KMS-11 (cell line): ENCODE measurements at regions not wholly inside any gene's neighbourhood (a gene's known extent, or its start where the extent isn't known, plus 50 kb on each side); places are given as distances from the start of the nearest gene placed in this dataset.

Experiments
- H2AFZ ChIP-seq: fragments of 200-600 bp; sonication (generic); 2 replicates; pipeline ENCODE4 v1.6.1; 2016; ENCODE audit warnings: antibody characterized with exemption, mixed run types, low read depth
- H3K27ac ChIP-seq: fragments of 200-600 bp; sonication (generic); 2 replicates; pipeline ENCODE4 v1.6.1; 2016; ENCODE audit warnings: mild to moderate bottlenecking, mixed run types
- H3K27me3 ChIP-seq: fragments of 200-600 bp; sonication (generic); 2 replicates; pipeline ENCODE4 v1.6.1; 2017; ENCODE audit warnings: mild to moderate bottlenecking, low read depth, mixed run types, moderate library complexity; ENCODE audit not compliant: insufficient read depth
- H3K36me3 ChIP-seq: fragments of 200-600 bp; sonication (generic); 2 replicates; pipeline ENCODE4 v1.6.1; 2017; ENCODE audit warnings: mild to moderate bottlenecking, mixed run types; ENCODE audit not compliant: insufficient read depth
- H3K4me1 ChIP-seq: fragments of 200-600 bp; sonication (generic); 2 replicates; pipeline ENCODE4 v1.6.1; 2016; ENCODE audit warnings: mild to moderate bottlenecking, low read depth, mixed run types; ENCODE audit not compliant: poor library complexity, severe bottlenecking
- H3K4me2 ChIP-seq: fragments of 200-600 bp; sonication (generic); 2 replicates; pipeline ENCODE4 v1.7.0; 2016; ENCODE audit warnings: mild to moderate bottlenecking, mixed run types
- H3K4me3 ChIP-seq: fragments of 200-600 bp; sonication (generic); IDR thresholded peaks from 2 replicates; pipeline ENCODE4 v1.6.1; 2017; ENCODE audit warnings: low read depth, low read length, mixed read lengths; ENCODE audit not compliant: insufficient read depth
- H3K79me2 ChIP-seq: fragments of 200-600 bp; sonication (generic); 2 replicates; pipeline ENCODE4 v1.6.1; 2016; ENCODE audit warnings: low read depth, mixed run types; ENCODE audit not compliant: insufficient read depth
- H3K9ac ChIP-seq: fragments of 200-600 bp; sonication (generic); 2 replicates; pipeline ENCODE4 v1.6.1; 2016; ENCODE audit warnings: mild to moderate bottlenecking, mixed run types
- H4K20me1 ChIP-seq: fragments of 200-600 bp; sonication (generic); 2 replicates; pipeline ENCODE4 v1.6.1; 2016; ENCODE audit warnings: mild to moderate bottlenecking, mixed run types; ENCODE audit not compliant: insufficient read depth
- TF ChIP-seq, protein P1 (sequence below): fragments of 200-600 bp; sonication (generic); conservative IDR thresholded peaks from 2 replicates; pipeline ENCODE4 v1.6.1; 2017; ENCODE audit warnings: low read depth, mild to moderate bottlenecking, antibody characterized with exemption, low read length, moderate library complexity, mixed read lengths

DNA sequence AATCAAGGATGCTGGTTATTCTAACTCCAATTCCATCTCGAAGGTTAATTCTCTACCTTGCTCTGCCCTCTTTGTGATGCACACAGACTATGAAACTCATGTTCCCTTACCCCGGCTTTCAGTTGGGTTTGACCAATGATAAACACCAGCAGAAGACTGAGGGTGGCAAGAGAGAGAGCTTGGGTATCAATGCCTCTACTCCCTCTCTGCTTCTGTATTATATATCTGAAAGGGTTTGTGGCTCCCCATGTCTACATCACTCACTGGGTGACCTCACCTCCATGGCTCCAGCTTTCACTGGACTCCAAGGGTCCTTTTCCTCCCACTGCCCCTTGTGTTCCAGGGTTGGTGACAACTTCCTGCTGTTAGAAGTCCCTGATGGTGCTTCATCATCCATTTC, 659.0 kb upstream of the TBX3 start:
- no peaks in the 10 kb centered on the region for H4K20me1 ChIP-seq
- no peaks in the 10 kb centered on the region for H3K36me3 ChIP-seq
- TF ChIP-seq, protein P1, sequence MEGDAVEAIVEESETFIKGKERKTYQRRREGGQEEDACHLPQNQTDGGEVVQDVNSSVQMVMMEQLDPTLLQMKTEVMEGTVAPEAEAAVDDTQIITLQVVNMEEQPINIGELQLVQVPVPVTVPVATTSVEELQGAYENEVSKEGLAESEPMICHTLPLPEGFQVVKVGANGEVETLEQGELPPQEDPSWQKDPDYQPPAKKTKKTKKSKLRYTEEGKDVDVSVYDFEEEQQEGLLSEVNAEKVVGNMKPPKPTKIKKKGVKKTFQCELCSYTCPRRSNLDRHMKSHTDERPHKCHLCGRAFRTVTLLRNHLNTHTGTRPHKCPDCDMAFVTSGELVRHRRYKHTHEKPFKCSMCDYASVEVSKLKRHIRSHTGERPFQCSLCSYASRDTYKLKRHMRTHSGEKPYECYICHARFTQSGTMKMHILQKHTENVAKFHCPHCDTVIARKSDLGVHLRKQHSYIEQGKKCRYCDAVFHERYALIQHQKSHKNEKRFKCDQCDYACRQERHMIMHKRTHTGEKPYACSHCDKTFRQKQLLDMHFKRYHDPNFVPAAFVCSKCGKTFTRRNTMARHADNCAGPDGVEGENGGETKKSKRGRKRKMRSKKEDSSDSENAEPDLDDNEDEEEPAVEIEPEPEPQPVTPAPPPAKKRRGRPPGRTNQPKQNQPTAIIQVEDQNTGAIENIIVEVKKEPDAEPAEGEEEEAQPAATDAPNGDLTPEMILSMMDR: no peak
- no peaks in the 10 kb centered on the region for H3K79me2 ChIP-seq
- H3K27me3 ChIP-seq: no peaks in the 10 kb centered on the region
- H3K27ac ChIP-seq: no peak overlapping the region
- no peak overlapping the region for H3K9ac ChIP-seq
- no peak overlapping the region for H2AFZ ChIP-seq
- no peak overlapping the region for H3K4me2 ChIP-seq
- H3K4me1 ChIP-seq: no peaks in the 10 kb centered on the region
- no peak overlapping the region for H3K4me3 ChIP-seq

DNA sequence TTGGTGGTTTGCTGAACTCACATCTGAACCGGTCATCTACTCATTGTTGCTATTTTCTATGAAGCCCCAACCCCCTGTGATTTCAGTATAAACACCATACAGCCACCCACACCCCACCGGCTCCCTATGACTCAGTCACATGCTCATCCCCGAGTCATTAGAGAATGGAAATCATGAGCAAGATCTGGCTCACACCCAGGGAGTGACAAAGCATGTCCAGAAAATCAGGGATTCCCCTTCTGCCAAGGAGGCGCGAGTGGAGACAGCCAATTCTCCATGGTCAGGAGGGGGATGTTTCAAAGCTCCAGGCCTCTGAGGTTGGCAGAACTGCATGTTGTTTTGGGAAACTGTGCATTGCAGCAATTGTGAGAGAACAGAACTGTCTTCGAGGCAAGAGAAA, 657.5 kb upstream of the TBX3 start:
- H2AFZ ChIP-seq: no peak overlapping the region
- H3K27ac ChIP-seq: no peak overlapping the region
- no peak overlapping the region for H3K4me3 ChIP-seq
- H4K20me1 ChIP-seq: no peaks in the 10 kb centered on the region
- H3K4me2 ChIP-seq: no peak overlapping the region
- H3K4me1 ChIP-seq: no peaks in the 10 kb centered on the region
- TF ChIP-seq, protein P1: no peak
- H3K9ac ChIP-seq: no peak overlapping the region
- H3K36me3 ChIP-seq: no peaks in the 10 kb centered on the region
- no peaks in the 10 kb centered on the region for H3K27me3 ChIP-seq
- H3K79me2 ChIP-seq: no peaks in the 10 kb centered on the region

DNA sequence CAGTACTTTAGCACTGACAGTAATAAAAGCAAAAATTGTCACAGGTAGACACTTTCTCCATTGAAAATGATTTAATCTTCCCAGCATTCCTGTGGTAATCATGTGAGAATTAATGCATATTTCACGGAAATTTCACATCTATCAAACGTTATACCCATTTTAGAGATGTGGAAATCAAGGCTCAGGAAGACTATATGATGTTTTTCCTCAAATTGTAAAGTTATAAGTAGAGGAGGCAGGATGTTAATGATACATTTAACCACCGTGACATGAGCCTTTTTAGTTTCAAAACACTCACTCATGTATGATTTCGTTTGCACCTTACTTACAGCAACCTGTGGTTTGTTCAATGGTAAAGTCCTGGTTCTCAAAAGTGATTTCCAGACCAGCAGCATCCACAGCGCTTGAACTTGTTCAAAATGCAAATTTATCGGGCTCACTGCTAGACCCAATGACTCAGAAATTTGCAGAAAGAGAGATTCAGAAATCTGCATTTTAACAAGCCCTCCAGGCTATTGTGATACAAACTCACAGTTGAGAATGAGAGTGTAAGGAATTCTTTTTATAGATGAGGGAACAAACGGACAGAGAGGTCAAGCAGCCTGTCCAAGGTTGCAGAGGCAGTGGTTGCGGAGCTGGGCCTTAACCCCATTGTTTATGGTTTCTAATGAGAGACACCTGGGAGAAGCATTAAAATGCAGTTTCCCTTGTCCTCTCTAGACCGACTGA, 654.8 kb upstream of the TBX3 start:
- Histone ChIP-seq H3K4me1 (no peaks in the 10 kb centered on the region), H2AFZ (no peak overlapping the region), H3K79me2 (no peaks in the 10 kb centered on the region), H3K27me3 (no peaks in the 10 kb centered on the region), H3K36me3 (no peaks in the 10 kb centered on the region), H3K4me3 (no peak overlapping the region), H3K4me2 (no peak overlapping the region), H3K27ac (no peak overlapping the region), H4K20me1 (no peaks in the 10 kb centered on the region), H3K9ac (no peak overlapping the region)
- TF ChIP-seq, protein P1: no peak

DNA sequence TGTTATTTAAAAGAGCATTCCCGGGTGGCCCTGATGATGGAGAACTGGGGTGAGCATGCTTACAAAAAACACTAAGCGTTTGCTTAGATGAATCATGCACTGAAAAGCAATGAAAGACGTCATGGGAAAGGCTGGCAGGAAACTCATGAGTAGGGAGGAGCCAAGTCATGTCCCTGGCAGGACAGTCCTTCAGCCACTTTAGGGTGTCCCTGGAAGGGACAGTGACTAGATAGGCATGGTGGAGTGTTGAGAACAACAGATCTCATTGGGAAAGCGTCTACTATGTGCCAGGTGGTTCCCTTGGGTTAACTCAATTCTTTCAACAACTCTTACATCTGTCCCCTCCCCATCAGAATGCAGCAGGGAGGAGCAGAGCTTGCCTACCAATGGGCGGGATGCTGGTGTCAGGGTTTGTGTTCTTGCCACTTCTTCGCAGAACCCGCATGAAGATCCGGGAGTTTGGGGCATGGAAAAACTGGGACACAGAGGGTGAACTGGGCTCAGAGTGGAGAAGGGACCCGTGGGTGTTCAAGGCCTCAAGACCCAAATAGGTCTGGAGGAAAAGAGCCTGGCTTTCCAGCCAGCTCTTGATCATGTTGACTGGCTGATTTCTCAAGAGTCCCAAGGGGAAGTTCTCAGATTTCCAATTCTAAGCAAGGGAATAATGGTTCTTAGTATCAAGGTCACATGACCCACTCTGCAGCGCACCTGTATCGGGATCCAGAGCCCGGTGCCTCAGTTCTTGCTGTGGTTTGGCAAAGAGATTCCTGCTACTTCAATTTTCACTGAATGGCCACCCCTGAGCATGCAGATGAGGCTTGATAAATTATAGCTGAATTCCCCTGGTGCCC, 653.9 kb upstream of the TBX3 start:
- H3K4me2 ChIP-seq: no peak overlapping the region
- H4K20me1 ChIP-seq: no peaks in the 10 kb centered on the region
- no peaks in the 10 kb centered on the region for H3K27me3 ChIP-seq
- H3K36me3 ChIP-seq: no peaks in the 10 kb centered on the region
- H3K79me2 ChIP-seq: no peaks in the 10 kb centered on the region
- H2AFZ ChIP-seq: no peak overlapping the region
- no peak overlapping the region for H3K27ac ChIP-seq
- no peaks in the 10 kb centered on the region for H3K4me1 ChIP-seq
- no peak overlapping the region for H3K9ac ChIP-seq
- H3K4me3 ChIP-seq: no peak overlapping the region
- TF ChIP-seq, protein P1: no peak
